ENCODE measurements at regions not wholly inside any gene's neighbourhood (a gene's known extent, or its start where the extent isn't known, plus 50 kb on each side); places are given as distances from the start of the nearest gene placed in this dataset.

- Histone ChIP-seq H4K5ac (ENCODE audit: insufficient read length, low read depth, low read length) (no peak overlapping the region), H2BK15ac (ENCODE audit: low read depth, low read length) (no peak overlapping the region), H2BK5ac (ENCODE audit: insufficient read length, low read length) (no peak overlapping the region), H3K27me3 (ENCODE audit: insufficient read depth, low read length) (no peaks in the 10 kb centered on the region), H3K9me3 (ENCODE audit: control insufficient read depth, low read depth, low read length) (no peaks in the 10 kb centered on the region), H3K79me1 (ENCODE audit: insufficient read depth, low read depth, low read length, poor library complexity, severe bottlenecking) (no peaks in the 10 kb centered on the region), H2BK20ac (ENCODE audit: low read depth, low read length, poor library complexity, severe bottlenecking) (no peak overlapping the region), H3K14ac (ENCODE audit: insufficient read depth, low read length) (no peak overlapping the region), H2AFZ (ENCODE audit: low read length) (no peak overlapping the region), H3K4ac (ENCODE audit: low read depth, low read length) (no peak overlapping the region), H2BK12ac (ENCODE audit: insufficient read length, low read depth, low read length) (no peak overlapping the region), H4K20me1 (ENCODE audit: control insufficient read depth, insufficient read depth, insufficient read length) (no peaks in the 10 kb centered on the region), H3K79me2 (ENCODE audit: insufficient read depth, low read length) (no peaks in the 10 kb centered on the region), H3K18ac (ENCODE audit: insufficient read length, low read depth, low read length) (no peak overlapping the region), H3K23me2 (ENCODE audit: insufficient read length, low read depth, low read length, poor library complexity, severe bottlenecking) (no peaks in the 10 kb centered on the region), H3K4me2 (ENCODE audit: insufficient read depth, insufficient read length, low read length) (no peak overlapping the region), H4K8ac (replicated peaks; ENCODE audit: insufficient read length, low read depth, low read length) (no peak overlapping the region), H2BK120ac (ENCODE audit: low read depth, low read length, poor library complexity, severe bottlenecking) (no peak overlapping the region), H3K27ac (ENCODE audit: insufficient read length, low read depth, low read length) (no peak overlapping the region), H3K56ac (ENCODE audit: insufficient read length, low read depth, low read length) (no peak overlapping the region), H3K9ac (ENCODE audit: extremely low read depth, insufficient read length, low read length) (no peak overlapping the region), H3T11ph (ENCODE audit: low read length) (no peak overlapping the region), H2AK5ac (ENCODE audit: insufficient read length, low read length) (no peak overlapping the region), H3K4me1 (ENCODE audit: insufficient read depth, low read length) (0 out of 2 replicates have a peak, but pooled peaks cover 2% of the 10 kb centered on the region), H3K23ac (ENCODE audit: insufficient read length, low read depth, low read length) (no peak overlapping the region), H4K91ac (ENCODE audit: insufficient read length, low read depth, low read length) (no peak overlapping the region)
- Mint-ChIP-seq H3K27me3 (ENCODE audit: low read depth) (no peaks in the 10 kb centered on the region), H3K27ac (no peak overlapping the region), H3K9me3 (peaks cover 2 to 11% of the 10 kb centered on the region in 2 experiments; a peak in 4 of 5 replicates), H3K36me3 (ENCODE audit: insufficient read depth in 1 of 3, low read depth in 3 of 3) (peaks cover 0 to 2% (median 0%) of the 10 kb centered on the region in 3 experiments; a peak in 2 of 7 replicates), H3K4me1 (peaks cover 14 to 15% of the 10 kb centered on the region in 2 experiments), H3K4me3 (no peak overlapping the region)
- DNase-seq = no peak
- no CpG with 5 or more reads among the region's 2 CpGs for WGBS (ENCODE audit: extremely low coverage, insufficient read length, low lambda C conversion rate)
- no peak for TF ChIP-seq CTCF (conservative IDR thresholded peaks at IDR 0.05)
Observed at GRCh38 chr4:100261346-100261745, 71.1 kb upstream of the DDIT4L start.
